Neural cell (in vitro differentiated cells): ENCODE measurements at regions not wholly inside any gene's neighbourhood (a gene's known extent, or its start where the extent isn't known, plus 50 kb on each side); places are given as distances from the start of the nearest gene placed in this dataset.

Experiments used
- H2AFZ ChIP-seq: fragments of 200-600, 300-800 bp; sonication (generic), shearing (Covaris generic); 2 replicates; pipeline ENCODE4 v1.6.0; 2014; ENCODE audit warnings: low read depth, mild to moderate bottlenecking, antibody characterized with exemption, low read length, moderate library complexity
- H3F3A ChIP-seq: fragments of 200-600 bp; shearing (Covaris generic); 2 replicates; pipeline ENCODE4 v1.6.1; 2016; ENCODE audit warnings: mild to moderate bottlenecking, moderate library complexity, mixed read lengths, antibody characterized with exemption, low read length; ENCODE audit not compliant: insufficient read depth, poor library complexity, severe bottlenecking
- H3K27ac ChIP-seq: fragments of 200-600, 300-800 bp; sonication (generic), shearing (Covaris generic); 2 replicates; pipeline ENCODE4 v1.5.1; 2014; ENCODE audit warnings: mild to moderate bottlenecking, low read length, moderate library complexity
- H3K27me3 ChIP-seq: fragments of 300-800, 200-600 bp; sonication (generic), shearing (Covaris generic); 2 replicates; pipeline ENCODE4 v1.6.0; 2014; ENCODE audit warnings: mild to moderate bottlenecking, low read depth, low read length, moderate library complexity; ENCODE audit not compliant: insufficient read depth
- H3K36me3 ChIP-seq: fragments of 300-800, 200-600 bp; sonication (generic), shearing (Covaris generic); 2 replicates; pipeline ENCODE4 v1.5.1; 2014; ENCODE audit warnings: mild to moderate bottlenecking, antibody characterized with exemption, low read length, moderate library complexity; ENCODE audit not compliant: insufficient read depth
- H3K4me2 ChIP-seq: fragments of 300-800, 200-600 bp; sonication (generic), shearing (Covaris generic); 2 replicates; pipeline ENCODE4 v1.6.0; 2014; ENCODE audit warnings: mild to moderate bottlenecking, low read length
- H3K4me3 ChIP-seq: fragments of 300-800, 200-600 bp; sonication (generic), shearing (Covaris generic); 2 replicates; pipeline ENCODE4 v1.5.1; 2014; ENCODE audit warnings: mild to moderate bottlenecking, low read length, moderate library complexity
- H3K79me2 ChIP-seq: fragments of 200-600 bp; shearing (Covaris generic); replicated peaks from 2 replicates; pipeline ENCODE4 v1.6.0; 2014; ENCODE audit warnings: mild to moderate bottlenecking, low read length, moderate library complexity; ENCODE audit not compliant: insufficient read depth
- H3K9ac ChIP-seq: fragments of 300-800, 200-600 bp; sonication (generic), shearing (Covaris generic); 2 replicates; pipeline ENCODE4 v1.6.1; 2016; ENCODE audit warnings: mild to moderate bottlenecking, low read length, mixed read lengths
- H3K9me2 ChIP-seq: fragments of 200-600 bp; shearing (Covaris generic); 2 replicates; pipeline ENCODE4 v1.6.1; 2016; ENCODE audit warnings: mild to moderate bottlenecking, low read length, mixed read lengths; ENCODE audit not compliant: insufficient read depth
- H3K9me3 ChIP-seq: fragments of 200-600, 300-800 bp; sonication (generic), shearing (Covaris generic); 2 replicates; pipeline ENCODE4 v1.6.1; 2016; ENCODE audit warnings: mild to moderate bottlenecking, mixed run types, low read length, moderate library complexity, mixed read lengths
- H4K20me1 ChIP-seq: fragments of 200-600 bp; shearing (Covaris generic); 2 replicates; pipeline ENCODE4 v1.6.1; 2016; ENCODE audit warnings: mild to moderate bottlenecking, mixed run types; ENCODE audit not compliant: insufficient read depth
- EP300 ChIP-seq: fragments of 450-650 bp; conservative IDR thresholded peaks from 2 replicates; pipeline ENCODE4 v1.6.1; 2014; ENCODE audit warnings: antibody characterized with exemption, mild to moderate bottlenecking, moderate library complexity; ENCODE audit not compliant: poor library complexity, severe bottlenecking
- EZH2 ChIP-seq: fragments of 200-600, 300-800 bp; shearing (Covaris generic), sonication (generic); IDR thresholded peaks from 2 replicates; pipeline ENCODE4 v1.6.1; 2014; ENCODE audit warnings: antibody characterized with exemption, low read length, borderline replicate concordance, mild to moderate bottlenecking; ENCODE audit not compliant: insufficient read depth, poor library complexity, severe bottlenecking
- MXI1 ChIP-seq: fragments of 450-650 bp; conservative IDR thresholded peaks from 2 replicates; pipeline ENCODE4 v1.6.1; 2014; ENCODE audit warnings: antibody characterized with exemption, mild to moderate bottlenecking; ENCODE audit not compliant: poor library complexity, severe bottlenecking
- POLR2AphosphoS5 ChIP-seq: IDR thresholded peaks from 2 replicates; pipeline ENCODE4 v1.6.1; 2012
- RAD21 ChIP-seq: fragments of 450-650 bp; conservative IDR thresholded peaks from 2 replicates; pipeline ENCODE4 v1.6.1; 2014; ENCODE audit warnings: antibody characterized with exemption, mild to moderate bottlenecking, moderate library complexity
- SMC3 ChIP-seq: fragments of 450-650 bp; conservative IDR thresholded peaks from 2 replicates; pipeline ENCODE4 v1.6.1; 2014; ENCODE audit warnings: antibody characterized with exemption, mild to moderate bottlenecking, moderate library complexity; ENCODE audit not compliant: poor library complexity
- TAF1 ChIP-seq: IDR thresholded peaks from 2 replicates; pipeline ENCODE4 v1.6.1; 2012; ENCODE audit warnings: low read depth
- TF ChIP-seq, protein P1 (sequence below): IDR thresholded peaks from 2 replicates; pipeline ENCODE4 v1.6.1; 2012; ENCODE audit warnings: borderline replicate concordance
- TF ChIP-seq, protein P2 (sequence below): fragments of 450-650 bp; IDR thresholded peaks from 2 replicates; pipeline ENCODE4 v1.5.1; 2014; ENCODE audit warnings: antibody characterized with exemption, mild to moderate bottlenecking, moderate library complexity; ENCODE audit not compliant: poor library complexity, severe bottlenecking

DNA sequence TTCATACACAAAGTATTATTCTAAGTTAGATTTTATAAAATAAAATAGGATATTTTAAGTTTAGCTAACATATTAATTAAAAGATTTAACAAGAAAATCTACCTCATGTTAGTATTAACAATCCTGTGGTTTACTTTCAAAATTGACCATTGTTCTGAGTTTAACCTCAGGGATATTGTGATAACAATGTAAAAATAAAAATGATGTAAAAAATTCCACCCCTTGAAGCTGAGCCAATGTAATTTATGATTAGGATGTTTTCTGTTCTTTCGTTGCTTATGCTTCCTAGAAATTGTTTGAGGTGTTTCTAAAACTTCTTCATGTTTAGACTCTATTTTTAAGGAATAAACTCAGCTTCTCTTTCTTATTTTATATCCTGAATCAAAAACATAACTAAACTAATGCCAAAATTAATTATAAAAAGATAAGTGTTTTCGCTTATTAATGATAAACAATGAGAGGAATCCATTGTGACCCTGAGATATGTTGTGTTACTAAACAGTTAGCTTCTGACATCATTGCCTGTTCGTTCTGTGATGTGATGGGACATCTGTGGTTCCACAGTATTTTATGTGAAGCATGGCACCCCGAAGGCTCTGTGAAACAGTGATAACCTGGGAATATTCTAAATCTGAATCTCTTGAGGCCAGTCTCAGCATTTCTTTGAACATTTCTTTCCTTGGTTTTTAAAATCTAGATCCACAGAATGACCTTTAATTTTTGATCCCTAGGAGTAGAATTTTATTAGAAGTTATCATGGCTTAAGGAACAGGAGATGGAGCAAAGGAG lies 340.8 kb downstream of the ARL4A start:
- Histone ChIP-seq H2AFZ (no peak overlapping the region), H3F3A (no peaks in the 10 kb centered on the region), H3K27me3 (no peaks in the 10 kb centered on the region), H3K79me2 (no peaks in the 10 kb centered on the region), H3K9me3 (no peaks in the 10 kb centered on the region), H3K4me3 (no peak overlapping the region), H3K27ac (no peak overlapping the region), H3K36me3 (no peaks in the 10 kb centered on the region), H3K9ac (no peak overlapping the region), H3K4me2 (no peak overlapping the region), H3K9me2 (no peaks in the 10 kb centered on the region), H4K20me1 (no peaks in the 10 kb centered on the region)
- TF ChIP-seq, protein P1, sequence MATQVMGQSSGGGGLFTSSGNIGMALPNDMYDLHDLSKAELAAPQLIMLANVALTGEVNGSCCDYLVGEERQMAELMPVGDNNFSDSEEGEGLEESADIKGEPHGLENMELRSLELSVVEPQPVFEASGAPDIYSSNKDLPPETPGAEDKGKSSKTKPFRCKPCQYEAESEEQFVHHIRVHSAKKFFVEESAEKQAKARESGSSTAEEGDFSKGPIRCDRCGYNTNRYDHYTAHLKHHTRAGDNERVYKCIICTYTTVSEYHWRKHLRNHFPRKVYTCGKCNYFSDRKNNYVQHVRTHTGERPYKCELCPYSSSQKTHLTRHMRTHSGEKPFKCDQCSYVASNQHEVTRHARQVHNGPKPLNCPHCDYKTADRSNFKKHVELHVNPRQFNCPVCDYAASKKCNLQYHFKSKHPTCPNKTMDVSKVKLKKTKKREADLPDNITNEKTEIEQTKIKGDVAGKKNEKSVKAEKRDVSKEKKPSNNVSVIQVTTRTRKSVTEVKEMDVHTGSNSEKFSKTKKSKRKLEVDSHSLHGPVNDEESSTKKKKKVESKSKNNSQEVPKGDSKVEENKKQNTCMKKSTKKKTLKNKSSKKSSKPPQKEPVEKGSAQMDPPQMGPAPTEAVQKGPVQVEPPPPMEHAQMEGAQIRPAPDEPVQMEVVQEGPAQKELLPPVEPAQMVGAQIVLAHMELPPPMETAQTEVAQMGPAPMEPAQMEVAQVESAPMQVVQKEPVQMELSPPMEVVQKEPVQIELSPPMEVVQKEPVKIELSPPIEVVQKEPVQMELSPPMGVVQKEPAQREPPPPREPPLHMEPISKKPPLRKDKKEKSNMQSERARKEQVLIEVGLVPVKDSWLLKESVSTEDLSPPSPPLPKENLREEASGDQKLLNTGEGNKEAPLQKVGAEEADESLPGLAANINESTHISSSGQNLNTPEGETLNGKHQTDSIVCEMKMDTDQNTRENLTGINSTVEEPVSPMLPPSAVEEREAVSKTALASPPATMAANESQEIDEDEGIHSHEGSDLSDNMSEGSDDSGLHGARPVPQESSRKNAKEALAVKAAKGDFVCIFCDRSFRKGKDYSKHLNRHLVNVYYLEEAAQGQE: no peak
- TF ChIP-seq POLR2AphosphoS5 (no peak), RAD21 (no peak), SMC3 (no peak), MXI1 (no peak), EP300 (no peak), EZH2 (no peak)
- TF ChIP-seq, protein P2, sequence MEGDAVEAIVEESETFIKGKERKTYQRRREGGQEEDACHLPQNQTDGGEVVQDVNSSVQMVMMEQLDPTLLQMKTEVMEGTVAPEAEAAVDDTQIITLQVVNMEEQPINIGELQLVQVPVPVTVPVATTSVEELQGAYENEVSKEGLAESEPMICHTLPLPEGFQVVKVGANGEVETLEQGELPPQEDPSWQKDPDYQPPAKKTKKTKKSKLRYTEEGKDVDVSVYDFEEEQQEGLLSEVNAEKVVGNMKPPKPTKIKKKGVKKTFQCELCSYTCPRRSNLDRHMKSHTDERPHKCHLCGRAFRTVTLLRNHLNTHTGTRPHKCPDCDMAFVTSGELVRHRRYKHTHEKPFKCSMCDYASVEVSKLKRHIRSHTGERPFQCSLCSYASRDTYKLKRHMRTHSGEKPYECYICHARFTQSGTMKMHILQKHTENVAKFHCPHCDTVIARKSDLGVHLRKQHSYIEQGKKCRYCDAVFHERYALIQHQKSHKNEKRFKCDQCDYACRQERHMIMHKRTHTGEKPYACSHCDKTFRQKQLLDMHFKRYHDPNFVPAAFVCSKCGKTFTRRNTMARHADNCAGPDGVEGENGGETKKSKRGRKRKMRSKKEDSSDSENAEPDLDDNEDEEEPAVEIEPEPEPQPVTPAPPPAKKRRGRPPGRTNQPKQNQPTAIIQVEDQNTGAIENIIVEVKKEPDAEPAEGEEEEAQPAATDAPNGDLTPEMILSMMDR: no peak

GRCh38 chr7:13028825-13029099 lies 341.3 kb downstream of the ARL4A start:
- Histone ChIP-seq H3F3A (no peaks in the 10 kb centered on the region), H3K4me2 (no peak overlapping the region), H2AFZ (no peak overlapping the region), H3K9ac (no peak overlapping the region), H3K36me3 (no peaks in the 10 kb centered on the region), H3K9me3 (no peaks in the 10 kb centered on the region), H3K9me2 (no peaks in the 10 kb centered on the region), H3K4me3 (no peak overlapping the region), H3K27ac (no peak overlapping the region), H3K79me2 (no peaks in the 10 kb centered on the region), H3K27me3 (no peaks in the 10 kb centered on the region), H4K20me1 (no peaks in the 10 kb centered on the region)
- no peak for TF ChIP-seq TAF1
- TF ChIP-seq, protein P2: no peak
- TF ChIP-seq RAD21: no peak
- TF ChIP-seq EP300: no peak
- no peak for TF ChIP-seq EZH2
- TF ChIP-seq, protein P1: no peak
- TF ChIP-seq POLR2AphosphoS5: no peak
- no peak for TF ChIP-seq SMC3
- no peak for TF ChIP-seq MXI1
